HepG2 (cell line): ENCODE measurements at regions not wholly inside any gene's neighbourhood (a gene's known extent, or its start where the extent isn't known, plus 50 kb on each side); places are given as distances from the start of the nearest gene placed in this dataset.

Experiments used
- ATAC-seq: fragments of 200-7000 bp; cut with Tn5 transposase; 3 replicates; pipeline ENCODE4 v1.9.1; 2020; ENCODE audit warnings: mild to moderate bottlenecking, moderate library complexity
- BruUV-seq: library from RNA; stranded (reverse); fragments of 400-500 nt; replicated peaks from 2 replicates; lab custom pipeline; 2021; lab: Mats Ljungman, UMichigan
- CTCF ChIA-PET: fragments of 300-600 bp; formaldehyde crosslinking; extraction: SDS; loops from one replicate; lab custom pipeline; 2021; ENCODE audit warnings: low total read pairs, inconsistent platforms, low intra/inter-chr PET ratio; lab: Yijun Ruan, JAX
- POLR2A ChIA-PET: fragments of 350-600 bp; sonication (Branson Sonifier 250); formaldehyde crosslinking; loops from one replicate; lab custom pipeline; 2020; ENCODE audit warnings: antibody characterized with exemption, inconsistent platforms; lab: Yijun Ruan, JAX
- DNase-seq: peaks from one replicate; pipeline ENCODE4 v3.0.0-alpha.2; 2015; ENCODE audit warnings: low spot score
- FAIRE-seq: peaks from 3 replicates; lab custom pipeline; 2011; peaks lifted over from hg19 to GRCh38; lab: Jason Lieb, UNC
- H2AFZ ChIP-seq: one replicate; pipeline ENCODE4 v1.6.1; 2011; ENCODE audit warnings: low read length, inconsistent platforms
- H3K27ac ChIP-seq: fragments of 300-600 bp; 3 replicates; pipeline ENCODE4 v1.8.0; 2011; ENCODE audit warnings: mixed run types, mild to moderate bottlenecking, mixed read lengths, low read length, inconsistent platforms; ENCODE audit not compliant: insufficient read depth; ENCODE audit errors: extremely low read length
- H3K27me3 ChIP-seq, 2 experiments: fragments of 200-600 bp in 1 of 2; 2 replicates in 1 of 2; 3 replicates in 1 of 2; pipeline versions ENCODE4 v1.6.0 to v1.8.0; 2011; ENCODE audit warnings: low read length in 2 of 2, mild to moderate bottlenecking in 2 of 2, moderate library complexity in 2 of 2, inconsistent platforms in 1 of 2; ENCODE audit not compliant: insufficient read depth in 2 of 2, control insufficient read depth in 1 of 2
- H3K36me3 ChIP-seq, 2 experiments: fragments of 200-600 bp in 1 of 2; replicated peaks in 1 of 2; 2 replicates in 1 of 2; 3 replicates in 1 of 2; pipeline versions ENCODE4 v1.5.1 to v1.8.0; 2011; ENCODE audit warnings: low read length in 2 of 2, inconsistent platforms in 1 of 2; ENCODE audit not compliant: insufficient read depth in 2 of 2, control insufficient read depth in 1 of 2
- H3K4me1 ChIP-seq: 2 replicates; pipeline ENCODE4 v1.5.1; 2012; ENCODE audit warnings: low read length, inconsistent platforms; ENCODE audit not compliant: insufficient read depth
- H3K4me2 ChIP-seq: 2 replicates; pipeline ENCODE4 v1.6.0; 2011; ENCODE audit warnings: low read depth, low read length, inconsistent platforms
- H3K4me3 ChIP-seq, 3 experiments: fragments of 200-600 bp in 1 of 3; sonication (generic), shearing (Covaris generic) in 1 of 3; replicated peaks in 1 of 3; 2 replicates each; pipeline ENCODE4 v1.5.1; 2011 to 2016; ENCODE audit warnings: low read length in 3 of 3, inconsistent platforms in 2 of 3, low read depth in 2 of 3, mild to moderate bottlenecking in 2 of 3, control low read depth in 1 of 3, mixed read lengths in 1 of 3; ENCODE audit not compliant: insufficient read depth in 1 of 3
- H3K79me2 ChIP-seq: one replicate; pipeline ENCODE4 v1.6.1; 2011; ENCODE audit warnings: low read length, inconsistent platforms; ENCODE audit not compliant: insufficient read depth
- H3K9ac ChIP-seq: 2 replicates; pipeline ENCODE4 v1.6.0; 2011; ENCODE audit warnings: mild to moderate bottlenecking, low read depth, low read length, inconsistent platforms; ENCODE audit not compliant: insufficient read depth
- H3K9me3 ChIP-seq: 2 replicates; pipeline ENCODE4 v1.5.1; 2012; ENCODE audit warnings: mild to moderate bottlenecking, low read length
- H4K20me1 ChIP-seq: 2 replicates; pipeline ENCODE4 v1.6.0; 2011; ENCODE audit warnings: inconsistent platforms, mild to moderate bottlenecking, low read length, moderate library complexity; ENCODE audit not compliant: insufficient read depth
- AGO2 ChIP-seq: fragments of 200-400 bp; formaldehyde crosslinking; optimal IDR thresholded peaks from 2 replicates; pipeline ENCODE3; 2017; ENCODE audit warnings: mild to moderate bottlenecking, low read depth, low read length, moderate library complexity
- DNMT3B ChIP-seq: conservative IDR thresholded peaks from 2 replicates; pipeline ENCODE4 v1.6.1; 2016; ENCODE audit warnings: missing biosample characterization, control low read depth
- DRAP1 ChIP-seq: IDR thresholded peaks from 2 replicates; pipeline ENCODE4 v1.6.1; 2016; ENCODE audit warnings: missing genetic modification reagents, missing compliant biosample characterization
- EED ChIP-seq: sonication (generic); formaldehyde crosslinking; IDR thresholded peaks from 2 replicates; pipeline ENCODE4 v1.5.0; 2020; ENCODE audit warnings: mild to moderate bottlenecking, missing genetic modification reagents
- HINFP ChIP-seq: sonication (generic); formaldehyde crosslinking; IDR thresholded peaks from 2 replicates; pipeline ENCODE4 v1.4.0; 2020; ENCODE audit warnings: low read depth, mild to moderate bottlenecking, missing genetic modification reagents
- JUNB ChIP-seq: sonication (generic); formaldehyde crosslinking; IDR thresholded peaks from 2 replicates; pipeline ENCODE4 v1.8.0; 2022; ENCODE audit warnings: missing genetic modification reagents, mild to moderate bottlenecking, borderline replicate concordance
- POGZ ChIP-seq: sonication (generic); formaldehyde crosslinking; IDR thresholded peaks from 2 replicates; pipeline ENCODE4 v1.4.0; 2020; ENCODE audit warnings: mild to moderate bottlenecking, missing genetic modification reagents
- POLR2A ChIP-seq, 2 experiments: IDR thresholded peaks; 2 replicates each; pipeline ENCODE4 v1.6.1; 2011; ENCODE audit warnings: low read depth in 2 of 2, low read length in 2 of 2, mild to moderate bottlenecking in 1 of 2, moderate library complexity in 1 of 2; ENCODE audit not compliant: insufficient read depth in 1 of 2
- POLR2AphosphoS2 ChIP-seq: IDR thresholded peaks from 2 replicates; pipeline ENCODE4 v1.6.1; 2011; ENCODE audit warnings: low read depth, low read length, improper control_type of control experiment
- SAP130 ChIP-seq: IDR thresholded peaks from 2 replicates; pipeline ENCODE4 v1.6.1; 2016; ENCODE audit warnings: low read depth
- TOPORS ChIP-seq: sonication (generic); formaldehyde crosslinking; IDR thresholded peaks from 2 replicates; pipeline ENCODE4 v1.8.0; 2023; ENCODE audit warnings: mild to moderate bottlenecking, missing genetic modification reagents
- ZFP1 ChIP-seq: IDR thresholded peaks from 2 replicates; pipeline ENCODE4 v1.6.1; 2016
- ZNF816 ChIP-seq: sonication (generic); formaldehyde crosslinking; IDR thresholded peaks from 2 replicates; pipeline ENCODE4 v1.8.0; 2022; ENCODE audit warnings: missing genetic modification reagents, mild to moderate bottlenecking, borderline replicate concordance
- WGBS: methylation state at CpG from one replicate; pipeline ENCODE4 v1.1.6; 2017; ENCODE audit warnings: low lambda C conversion rate; 5-methylcytosine and 5-hydroxymethylcytosine counted together
- in situ Hi-C: cut with HindIII; loops from 2 replicates; pipeline ENCODE4 v1.10.0; 2017; ENCODE audit warnings: low pct_unique_long_range_greater_than_20kb; ENCODE audit not compliant: extremely low pct_ligation_motif_present
- intact Hi-C: fragments of 100-400 bp; cut with micrococcal nuclease; formaldehyde crosslinking; loops from one replicate; pipeline ENCODE4 v1.10.0; 2022; ENCODE audit not compliant: unreplicated experiment
- TF ChIP-seq, protein P1 (sequence below), 2 experiments: fragments of 450-650 bp in 1 of 2; sonication (generic) in 1 of 2; formaldehyde crosslinking; IDR thresholded peaks; 2 replicates each; pipeline versions ENCODE4 v1.5.0 to v1.8.0; 2020 to 2022; ENCODE audit warnings: mild to moderate bottlenecking in 1 of 2, missing genetic modification reagents in 1 of 2
- TF ChIP-seq, protein P2 (sequence below): sonication (generic); formaldehyde crosslinking; IDR thresholded peaks from one replicate; pipeline ENCODE4 v1.5.1; 2020; ENCODE audit warnings: mild to moderate bottlenecking, missing genetic modification reagents; ENCODE audit errors: not compliant biosample characterization

DNA sequence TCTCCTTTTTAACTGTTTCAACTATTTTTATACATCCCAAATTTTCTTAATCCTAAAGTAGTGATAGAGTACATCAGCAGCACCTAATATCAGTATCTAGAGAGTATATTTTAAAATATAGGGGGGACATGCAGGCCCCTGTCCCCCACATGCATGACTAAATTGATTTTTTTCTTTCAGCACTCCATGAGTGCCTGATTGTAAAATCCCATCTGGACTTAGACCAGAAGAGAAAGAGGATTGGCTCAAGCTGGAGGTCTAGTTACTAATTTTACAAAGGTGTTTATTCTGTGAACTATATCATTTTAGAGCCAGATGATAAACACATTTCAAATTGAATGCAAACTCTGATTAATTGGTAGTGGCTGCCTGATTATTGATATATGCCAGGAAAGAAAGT lies 1533.9 kb upstream of the PABPC4L start (continued):
- TF ChIP-seq, protein P1, sequence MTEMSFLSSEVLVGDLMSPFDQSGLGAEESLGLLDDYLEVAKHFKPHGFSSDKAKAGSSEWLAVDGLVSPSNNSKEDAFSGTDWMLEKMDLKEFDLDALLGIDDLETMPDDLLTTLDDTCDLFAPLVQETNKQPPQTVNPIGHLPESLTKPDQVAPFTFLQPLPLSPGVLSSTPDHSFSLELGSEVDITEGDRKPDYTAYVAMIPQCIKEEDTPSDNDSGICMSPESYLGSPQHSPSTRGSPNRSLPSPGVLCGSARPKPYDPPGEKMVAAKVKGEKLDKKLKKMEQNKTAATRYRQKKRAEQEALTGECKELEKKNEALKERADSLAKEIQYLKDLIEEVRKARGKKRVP (CRISPR knock-in tag; IDR thresholded peaks at IDR 0.05) = no peak

- ChIA-PET CTCF (no interaction called here), POLR2A (no interaction called here)
- intact Hi-C loops = no loop called here
- FAIRE-seq (no peak), ATAC-seq (no peak), DNase-seq (no peak)
- in situ Hi-C loops = no loop called here
- BruUV-seq = no TSS peak
- Histone ChIP-seq H3K27ac (no peak overlapping the region), H3K9ac (no peak overlapping the region), H3K79me2 (no peaks in the 10 kb centered on the region), H3K4me1 (no peaks in the 10 kb centered on the region), H3K4me3 (no peak overlapping the region), H4K20me1 (no peaks in the 10 kb centered on the region), H3K9me3 (no peaks in the 10 kb centered on the region), H3K36me3 (no peaks in the 10 kb centered on the region), H2AFZ (no peak overlapping the region), H3K27me3 (no peaks in the 10 kb centered on the region), H3K4me2 (no peak overlapping the region)
- 0% methylated on average over 4 of the region's 4 CpGs for WGBS
- TF ChIP-seq POLR2AphosphoS2 (no peak), SAP130 (no peak), DNMT3B (CRISPR knock-in tag) (no peak), EED (CRISPR knock-in tag) (no peak), DRAP1 (CRISPR knock-in tag) (no peak), AGO2 (no peak), JUNB (CRISPR knock-in tag) (no peak), ZNF816 (CRISPR knock-in tag) (no peak), POGZ (no peak), TOPORS (no peak), HINFP (CRISPR knock-in tag) (no peak), POLR2A (IDR thresholded peaks at IDR 0.05; ENCODE audit: insufficient read depth in 1 of 2, low read depth in 2 of 2, low read length in 2 of 2) (no peak), ZFP1 (no peak)
- TF ChIP-seq, protein P2, sequence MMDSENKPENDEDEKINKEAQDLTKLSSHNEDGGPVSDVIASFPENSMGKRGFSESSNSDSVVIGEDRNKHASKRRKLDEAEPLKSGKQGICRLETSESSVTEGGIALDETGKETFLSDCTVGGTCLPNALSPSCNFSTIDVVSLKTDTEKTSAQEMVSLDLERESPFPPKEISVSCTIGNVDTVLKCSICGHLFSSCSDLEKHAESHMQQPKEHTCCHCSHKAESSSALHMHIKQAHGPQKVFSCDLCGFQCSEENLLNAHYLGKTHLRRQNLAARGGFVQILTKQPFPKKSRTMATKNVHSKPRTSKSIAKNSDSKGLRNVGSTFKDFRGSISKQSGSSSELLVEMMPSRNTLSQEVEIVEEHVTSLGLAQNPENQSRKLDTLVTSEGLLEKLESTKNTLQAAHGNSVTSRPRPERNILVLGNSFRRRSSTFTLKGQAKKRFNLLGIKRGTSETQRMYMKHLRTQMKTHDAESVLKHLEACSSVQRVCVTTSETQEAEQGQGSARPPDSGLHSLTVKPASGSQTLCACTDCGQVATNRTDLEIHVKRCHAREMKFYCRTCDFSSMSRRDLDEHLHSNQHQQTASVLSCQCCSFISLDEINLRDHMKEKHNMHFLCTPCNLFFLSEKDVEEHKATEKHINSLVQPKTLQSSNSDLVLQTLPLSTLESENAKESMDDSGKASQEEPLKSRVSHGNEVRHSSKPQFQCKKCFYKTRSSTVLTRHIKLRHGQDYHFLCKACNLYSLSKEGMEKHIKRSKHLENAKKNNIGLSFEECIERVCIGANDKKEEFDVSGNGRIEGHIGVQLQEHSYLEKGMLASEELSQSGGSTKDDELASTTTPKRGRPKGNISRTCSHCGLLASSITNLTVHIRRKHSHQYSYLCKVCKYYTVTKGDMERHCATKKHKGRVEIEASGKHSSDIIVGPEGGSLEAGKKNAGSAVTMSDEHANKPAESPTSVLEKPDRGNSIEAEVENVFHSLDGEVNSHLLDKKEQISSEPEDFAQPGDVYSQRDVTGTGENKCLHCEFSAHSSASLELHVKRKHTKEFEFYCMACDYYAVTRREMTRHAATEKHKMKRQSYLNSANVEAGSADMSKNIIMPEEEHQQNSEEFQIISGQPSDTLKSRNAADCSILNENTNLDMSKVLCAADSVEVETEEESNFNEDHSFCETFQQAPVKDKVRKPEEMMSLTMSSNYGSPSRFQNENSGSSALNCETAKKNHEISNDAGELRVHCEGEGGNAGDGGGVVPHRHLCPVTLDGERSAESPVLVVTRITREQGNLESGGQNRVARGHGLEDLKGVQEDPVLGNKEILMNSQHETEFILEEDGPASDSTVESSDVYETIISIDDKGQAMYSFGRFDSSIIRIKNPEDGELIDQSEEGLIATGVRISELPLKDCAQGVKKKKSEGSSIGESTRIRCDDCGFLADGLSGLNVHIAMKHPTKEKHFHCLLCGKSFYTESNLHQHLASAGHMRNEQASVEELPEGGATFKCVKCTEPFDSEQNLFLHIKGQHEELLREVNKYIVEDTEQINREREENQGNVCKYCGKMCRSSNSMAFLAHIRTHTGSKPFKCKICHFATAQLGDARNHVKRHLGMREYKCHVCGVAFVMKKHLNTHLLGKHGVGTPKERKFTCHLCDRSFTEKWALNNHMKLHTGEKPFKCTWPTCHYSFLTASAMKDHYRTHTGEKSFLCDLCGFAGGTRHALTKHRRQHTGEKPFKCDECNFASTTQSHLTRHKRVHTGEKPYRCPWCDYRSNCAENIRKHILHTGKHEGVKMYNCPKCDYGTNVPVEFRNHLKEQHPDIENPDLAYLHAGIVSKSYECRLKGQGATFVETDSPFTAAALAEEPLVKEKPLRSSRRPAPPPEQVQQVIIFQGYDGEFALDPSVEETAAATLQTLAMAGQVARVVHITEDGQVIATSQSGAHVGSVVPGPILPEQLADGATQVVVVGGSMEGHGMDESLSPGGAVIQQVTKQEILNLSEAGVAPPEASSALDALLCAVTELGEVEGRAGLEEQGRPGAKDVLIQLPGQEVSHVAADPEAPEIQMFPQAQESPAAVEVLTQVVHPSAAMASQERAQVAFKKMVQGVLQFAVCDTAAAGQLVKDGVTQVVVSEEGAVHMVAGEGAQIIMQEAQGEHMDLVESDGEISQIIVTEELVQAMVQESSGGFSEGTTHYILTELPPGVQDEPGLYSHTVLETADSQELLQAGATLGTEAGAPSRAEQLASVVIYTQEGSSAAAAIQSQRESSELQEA = no peak
Measured at GRCh38 chr4:135732448-135732847, 1530.9 kb upstream of the PABPC4L start.
